HCT116 (cell line): ENCODE measurements at regions not wholly inside any gene's neighbourhood (a gene's known extent, or its start where the extent isn't known, plus 50 kb on each side); places are given as distances from the start of the nearest gene placed in this dataset.

Source experiments
- ATAC-seq: fragments of 200-7000 bp; cut with Tn5 transposase; 2 replicates; pipeline ENCODE4 v1.9.1; 2020; ENCODE audit warnings: mild to moderate bottlenecking, moderate library complexity
- BruUV-seq: library from RNA; stranded (reverse); fragments of 400-500 nt; replicated peaks from 2 replicates; lab custom pipeline; 2021; lab: Mats Ljungman, UMichigan
- CTCF ChIA-PET: fragments of 300-600 bp; sonication (Branson Sonifier 250); formaldehyde crosslinking; loops from one replicate; lab custom pipeline; 2021; ENCODE audit warnings: antibody characterized with exemption; lab: Charles Lee
- POLR2A ChIA-PET: fragments of 300-600, 350-600 bp; sonication (Branson Sonifier 250); formaldehyde crosslinking; loops from one replicate; lab custom pipeline; 2021; ENCODE audit warnings: antibody characterized with exemption; lab: Charles Lee
- RAD21 ChIA-PET, 2 experiments: fragments of 300-600 bp; sonication (Branson Sonifier 250); formaldehyde crosslinking; loops; one replicate each; lab custom pipeline; 2023; ENCODE audit warnings: low total read pairs in 2 of 2; ENCODE audit not compliant: uncharacterized antibody in 2 of 2, unreplicated experiment in 2 of 2, low non-redundant PET in 1 of 2; lab: Charles Lee
- DNase-seq: peaks from one replicate; pipeline ENCODE4 v3.0.0-alpha.2; 2010; ENCODE audit warnings: low read depth, low spot score
- H2AFZ ChIP-seq: fragments of 200-600 bp; shearing (Covaris generic), sonication (generic); 2 replicates; pipeline ENCODE4 v1.6.1; 2017; ENCODE audit warnings: low read depth, mixed run types, mixed read lengths, antibody characterized with exemption, low read length; ENCODE audit not compliant: poor library complexity, severe bottlenecking
- H3K27ac ChIP-seq: 2 replicates; pipeline ENCODE4 v1.5.1; 2012; ENCODE audit warnings: low read depth, low read length
- H3K27me3 ChIP-seq: fragments of 200-600 bp; sonication (generic); 2 replicates; pipeline ENCODE4 v1.6.1; 2016; ENCODE audit warnings: mixed run types, low read length, mixed read lengths; ENCODE audit not compliant: insufficient read depth
- H3K36me3 ChIP-seq, 2 experiments: fragments of 200-500 bp in 1 of 2; fragments of 200-600 bp in 1 of 2; sonication (Bioruptor generic) in 1 of 2; sonication (generic) in 1 of 2; 2 replicates each; pipeline versions ENCODE4 v1.5.1 to v1.6.1; 2014 to 2016; ENCODE audit warnings: low read length in 2 of 2, inconsistent platforms in 1 of 2, mixed read lengths in 1 of 2, mixed run types in 1 of 2; ENCODE audit not compliant: insufficient read depth in 2 of 2, control insufficient read depth in 1 of 2
- H3K4me1 ChIP-seq, 2 experiments: fragments of 200-600 bp in 1 of 2; sonication (generic) in 1 of 2; 2 replicates each; pipeline versions ENCODE4 v1.5.1 to v1.6.1; 2012 to 2017; ENCODE audit warnings: low read length in 2 of 2, inconsistent platforms in 1 of 2, mild to moderate bottlenecking in 1 of 2, mixed read lengths in 1 of 2, mixed run types in 1 of 2, moderate library complexity in 1 of 2; ENCODE audit not compliant: insufficient read depth in 2 of 2, control insufficient read depth in 1 of 2
- H3K4me2 ChIP-seq: fragments of 200-600 bp; sonication (generic); 2 replicates; pipeline ENCODE4 v1.6.1; 2017; ENCODE audit warnings: mixed run types, low read length, mixed read lengths
- H3K4me3 ChIP-seq, 2 experiments: fragments of 200-600 bp in 1 of 2; sonication (generic) in 1 of 2; replicated peaks in 1 of 2; 2 replicates each; pipeline ENCODE4 v1.5.1; 2011 to 2016; ENCODE audit warnings: low read length in 2 of 2, control low read depth in 1 of 2, low read depth in 1 of 2, mild to moderate bottlenecking in 1 of 2, mixed read lengths in 1 of 2, mixed run types in 1 of 2
- H3K79me2 ChIP-seq: fragments of 200-600 bp; sonication (generic); 2 replicates; pipeline ENCODE4 v1.6.1; 2017; ENCODE audit warnings: mild to moderate bottlenecking, mixed run types, low read length, moderate library complexity, mixed read lengths; ENCODE audit not compliant: insufficient read depth
- H3K9ac ChIP-seq: fragments of 200-600 bp; sonication (generic); 2 replicates; pipeline ENCODE4 v1.6.1; 2016; ENCODE audit warnings: low read length, mixed read lengths
- H3K9me2 ChIP-seq: fragments of 200-600 bp; sonication (generic), shearing (Covaris generic); 2 replicates; pipeline ENCODE4 v1.6.1; 2017; ENCODE audit warnings: mixed run types, mild to moderate bottlenecking, moderate library complexity; ENCODE audit not compliant: insufficient read depth
- H3K9me3 ChIP-seq, 2 experiments: fragments of 200-500 bp in 1 of 2; fragments of 200-600 bp in 1 of 2; sonication (Bioruptor generic) in 1 of 2; sonication (generic) in 1 of 2; 2 replicates each; pipeline ENCODE4 v1.6.1; 2014 to 2017; ENCODE audit warnings: low read length in 2 of 2, mixed read lengths in 2 of 2, inconsistent platforms in 1 of 2, low read depth in 1 of 2, mild to moderate bottlenecking in 1 of 2, mixed run types in 1 of 2, moderate library complexity in 1 of 2; ENCODE audit not compliant: control insufficient read depth in 1 of 2, insufficient read depth in 1 of 2
- H4K20me1 ChIP-seq: fragments of 200-600 bp; sonication (generic), shearing (Covaris generic); 2 replicates; pipeline ENCODE4 v1.6.1; 2017; ENCODE audit warnings: mixed run types, mild to moderate bottlenecking, moderate library complexity; ENCODE audit not compliant: insufficient read depth
- CBX3 ChIP-seq: IDR thresholded peaks from 2 replicates; pipeline ENCODE4 v1.6.1; 2012; ENCODE audit warnings: low read depth
- EZH2phosphoT487 ChIP-seq: fragments of 200-600 bp; IDR thresholded peaks from 2 replicates; pipeline ENCODE4 v1.6.1; 2018; ENCODE audit warnings: antibody characterized with exemption, borderline replicate concordance
- FOSL1 ChIP-seq: IDR thresholded peaks from 2 replicates; pipeline ENCODE4 v1.6.1; 2012; ENCODE audit warnings: low read depth
- POLR2AphosphoS5 ChIP-seq: IDR thresholded peaks from 2 replicates; pipeline ENCODE4 v1.6.1; 2011; ENCODE audit warnings: mild to moderate bottlenecking, low read depth, low read length, moderate library complexity
- SP1 ChIP-seq: IDR thresholded peaks from 2 replicates; pipeline ENCODE4 v1.6.1; 2012; ENCODE audit warnings: low read depth
- TCF7L2 ChIP-seq: IDR thresholded peaks from 2 replicates; pipeline ENCODE4 v1.7.0; 2011; ENCODE audit warnings: borderline replicate concordance, inconsistent platforms; ENCODE audit not compliant: insufficient read depth, insufficient read length; ENCODE audit errors: extremely low read depth
- ZFX ChIP-seq: fragments of 450-650 bp; IDR thresholded peaks from 2 replicates; pipeline ENCODE4 v1.6.1; 2017
- ZNF274 ChIP-seq: fragments of 200-500 bp; sonication (Bioruptor generic); IDR thresholded peaks from 2 replicates; pipeline ENCODE4 v1.6.1; 2014; ENCODE audit warnings: mild to moderate bottlenecking, low read depth, low read length, inconsistent platforms
- intact Hi-C: fragments of 100-400 bp; cut with micrococcal nuclease; formaldehyde crosslinking; loops from 2 replicates; pipeline ENCODE4 v1.10.0; 2022
- TF ChIP-seq, protein P1 (sequence below): IDR thresholded peaks from 2 replicates; pipeline ENCODE4 v1.6.1; 2012
- TF ChIP-seq, protein P2 (sequence below): IDR thresholded peaks from 2 replicates; pipeline ENCODE4 v1.6.1; 2011; ENCODE audit warnings: mild to moderate bottlenecking, low read length, moderate library complexity; ENCODE audit not compliant: insufficient replicate concordance; ENCODE audit errors: extremely low read depth
- TF ChIP-seq, protein P3 (sequence below): IDR thresholded peaks from 2 replicates; pipeline ENCODE4 v1.6.1; 2012
- TF ChIP-seq, protein P4 (sequence below), 3 experiments: fragments of 200-600 bp in 1 of 3; sonication (generic) in 1 of 3; IDR thresholded peaks in 2 of 3; conservative IDR thresholded peaks in 1 of 3; 2 replicates each; pipeline ENCODE4 v1.5.1; 2012 to 2017; ENCODE audit warnings: low read depth in 2 of 3, low read length in 2 of 3, antibody characterized with exemption in 1 of 3, borderline replicate concordance in 1 of 3, control low read depth in 1 of 3, mild to moderate bottlenecking in 1 of 3, mixed read lengths in 1 of 3, mixed run types in 1 of 3, moderate library complexity in 1 of 3; ENCODE audit not compliant: insufficient read depth in 1 of 3

DNA sequence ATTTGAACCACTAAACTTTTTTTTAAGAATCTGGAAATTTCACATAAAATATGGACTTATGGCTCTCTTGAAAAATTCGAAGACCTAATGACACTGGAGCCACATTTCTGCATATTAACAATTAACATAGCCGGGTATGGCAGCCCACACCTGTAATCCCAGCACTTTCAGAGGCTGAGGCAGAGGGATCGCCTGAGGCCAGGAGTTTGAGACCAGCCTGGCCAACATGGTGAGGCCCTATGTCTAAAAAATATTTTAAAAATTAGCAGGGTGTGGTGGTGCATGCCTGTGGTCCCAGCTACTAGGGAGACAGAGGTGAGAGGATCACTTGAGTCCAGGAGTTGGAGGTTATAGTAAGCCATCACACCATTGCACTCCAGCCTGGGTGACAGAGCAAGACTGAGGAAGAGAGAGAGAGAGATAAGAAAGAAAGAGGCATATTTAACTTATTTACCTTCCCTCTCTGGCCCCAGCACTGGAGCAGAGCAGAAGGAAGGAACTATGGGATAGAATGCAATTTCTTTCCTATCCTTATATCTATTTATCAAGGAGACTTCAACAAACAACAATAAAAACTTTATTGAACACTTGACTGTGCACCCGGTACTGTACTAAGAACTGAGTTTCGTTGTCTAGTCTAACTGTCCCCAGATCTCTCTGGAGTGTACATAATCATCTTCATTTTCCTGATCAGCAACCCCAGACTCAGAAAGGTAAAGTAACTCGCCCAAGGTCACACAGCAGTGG is 63.6 kb upstream of the EYA2 start (continued):
- TF ChIP-seq, protein P1, sequence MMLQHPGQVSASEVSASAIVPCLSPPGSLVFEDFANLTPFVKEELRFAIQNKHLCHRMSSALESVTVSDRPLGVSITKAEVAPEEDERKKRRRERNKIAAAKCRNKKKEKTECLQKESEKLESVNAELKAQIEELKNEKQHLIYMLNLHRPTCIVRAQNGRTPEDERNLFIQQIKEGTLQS = no peak
- no peak for TF ChIP-seq ZFX
- TF ChIP-seq ZNF274 = no peak
- TF ChIP-seq POLR2AphosphoS5 = no peak
- TF ChIP-seq, protein P2, sequence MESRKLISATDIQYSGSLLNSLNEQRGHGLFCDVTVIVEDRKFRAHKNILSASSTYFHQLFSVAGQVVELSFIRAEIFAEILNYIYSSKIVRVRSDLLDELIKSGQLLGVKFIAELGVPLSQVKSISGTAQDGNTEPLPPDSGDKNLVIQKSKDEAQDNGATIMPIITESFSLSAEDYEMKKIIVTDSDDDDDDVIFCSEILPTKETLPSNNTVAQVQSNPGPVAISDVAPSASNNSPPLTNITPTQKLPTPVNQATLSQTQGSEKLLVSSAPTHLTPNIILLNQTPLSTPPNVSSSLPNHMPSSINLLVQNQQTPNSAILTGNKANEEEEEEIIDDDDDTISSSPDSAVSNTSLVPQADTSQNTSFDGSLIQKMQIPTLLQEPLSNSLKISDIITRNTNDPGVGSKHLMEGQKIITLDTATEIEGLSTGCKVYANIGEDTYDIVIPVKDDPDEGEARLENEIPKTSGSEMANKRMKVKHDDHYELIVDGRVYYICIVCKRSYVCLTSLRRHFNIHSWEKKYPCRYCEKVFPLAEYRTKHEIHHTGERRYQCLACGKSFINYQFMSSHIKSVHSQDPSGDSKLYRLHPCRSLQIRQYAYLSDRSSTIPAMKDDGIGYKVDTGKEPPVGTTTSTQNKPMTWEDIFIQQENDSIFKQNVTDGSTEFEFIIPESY = no peak
- no peak for TF ChIP-seq TCF7L2
- TF ChIP-seq, all 23 proteins: peak for 0

DNA sequence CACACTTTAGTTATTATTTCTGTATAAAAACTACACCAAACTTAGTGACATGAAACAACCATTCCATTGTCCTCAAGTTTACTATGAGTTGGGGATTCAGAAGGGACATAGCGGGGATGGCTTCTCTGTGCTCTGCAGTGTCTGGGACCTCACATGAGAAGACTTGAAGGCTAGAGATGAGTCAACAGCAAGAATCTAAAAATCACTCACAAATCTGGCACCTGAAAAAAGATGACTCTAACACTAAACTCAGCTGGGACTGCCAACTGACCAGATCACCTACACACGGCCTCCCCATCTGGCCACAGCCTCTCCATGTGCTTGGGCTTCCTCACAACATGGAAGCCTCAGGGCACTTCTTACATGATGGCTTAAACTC is 63.0 kb upstream of the EYA2 start:
- H2AFZ ChIP-seq = no peak overlapping the region
- H3K9me2 ChIP-seq = no peaks in the 10 kb centered on the region
- H4K20me1 ChIP-seq = no peaks in the 10 kb centered on the region
- ATAC-seq (no peak), DNase-seq (no peak)
- no peaks in the 10 kb centered on the region for H3K9me3 ChIP-seq
- H3K36me3 ChIP-seq = no peaks in the 10 kb centered on the region
- no peak overlapping the region for H3K4me3 ChIP-seq
- H3K9ac ChIP-seq = no peak overlapping the region
- no peak overlapping the region for H3K27ac ChIP-seq
- no peaks in the 10 kb centered on the region for H3K27me3 ChIP-seq
- ChIA-PET CTCF (no interaction called here), POLR2A (no interaction called here), RAD21 (no interaction called here)
- no peaks in the 10 kb centered on the region for H3K79me2 ChIP-seq
- peaks cover 0 to 7% of the 10 kb centered on the region in 2 experiments; a peak in 2 of 4 replicates for H3K4me1 ChIP-seq
- BruUV-seq = no TSS peak
- intact Hi-C loops = no loop called here
- H3K4me2 ChIP-seq = no peak overlapping the region
- TF ChIP-seq, protein P3, sequence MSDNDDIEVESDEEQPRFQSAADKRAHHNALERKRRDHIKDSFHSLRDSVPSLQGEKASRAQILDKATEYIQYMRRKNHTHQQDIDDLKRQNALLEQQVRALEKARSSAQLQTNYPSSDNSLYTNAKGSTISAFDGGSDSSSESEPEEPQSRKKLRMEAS = no peak
- TF ChIP-seq, protein P4, sequence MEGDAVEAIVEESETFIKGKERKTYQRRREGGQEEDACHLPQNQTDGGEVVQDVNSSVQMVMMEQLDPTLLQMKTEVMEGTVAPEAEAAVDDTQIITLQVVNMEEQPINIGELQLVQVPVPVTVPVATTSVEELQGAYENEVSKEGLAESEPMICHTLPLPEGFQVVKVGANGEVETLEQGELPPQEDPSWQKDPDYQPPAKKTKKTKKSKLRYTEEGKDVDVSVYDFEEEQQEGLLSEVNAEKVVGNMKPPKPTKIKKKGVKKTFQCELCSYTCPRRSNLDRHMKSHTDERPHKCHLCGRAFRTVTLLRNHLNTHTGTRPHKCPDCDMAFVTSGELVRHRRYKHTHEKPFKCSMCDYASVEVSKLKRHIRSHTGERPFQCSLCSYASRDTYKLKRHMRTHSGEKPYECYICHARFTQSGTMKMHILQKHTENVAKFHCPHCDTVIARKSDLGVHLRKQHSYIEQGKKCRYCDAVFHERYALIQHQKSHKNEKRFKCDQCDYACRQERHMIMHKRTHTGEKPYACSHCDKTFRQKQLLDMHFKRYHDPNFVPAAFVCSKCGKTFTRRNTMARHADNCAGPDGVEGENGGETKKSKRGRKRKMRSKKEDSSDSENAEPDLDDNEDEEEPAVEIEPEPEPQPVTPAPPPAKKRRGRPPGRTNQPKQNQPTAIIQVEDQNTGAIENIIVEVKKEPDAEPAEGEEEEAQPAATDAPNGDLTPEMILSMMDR (IDR thresholded peaks at IDR 0.05 in 2 of 3, conservative IDR thresholded peaks at IDR 0.05 in 1 of 3; ENCODE audit: borderline replicate concordance in 1 of 3, insufficient read depth in 1 of 3, low read depth in 2 of 3, low read length in 2 of 3) = no peak
- TF ChIP-seq CBX3 = no peak
- TF ChIP-seq FOSL1 = no peak
- TF ChIP-seq ZNF274 = no peak
- TF ChIP-seq EZH2phosphoT487 = no peak
- TF ChIP-seq, protein P1 = no peak
- TF ChIP-seq SP1 = no peak
- TF ChIP-seq, protein P2 = no peak
